K562 (cell line): ENCODE measurements at regions not wholly inside any gene's neighbourhood (a gene's known extent, or its start where the extent isn't known, plus 50 kb on each side); places are given as distances from the start of the nearest gene placed in this dataset.

ENCODE experiments used
- BRF1 ChIP-seq: IDR thresholded peaks from 3 replicates; pipeline ENCODE4 v1.6.1; 2011; ENCODE audit warnings: borderline replicate concordance, mild to moderate bottlenecking; ENCODE audit not compliant: insufficient read length; ENCODE audit errors: extremely low read depth
- EP300 ChIP-seq: IDR thresholded peaks from 2 replicates; pipeline ENCODE4 v1.6.1; 2012; ENCODE audit warnings: low read length, improper control_type of control experiment
- MTA3 ChIP-seq: fragments of 450-650 bp; formaldehyde crosslinking; IDR thresholded peaks from 2 replicates; pipeline ENCODE4 v1.6.1; 2017; ENCODE audit warnings: mild to moderate bottlenecking, borderline replicate concordance
- SMARCA4 ChIP-seq: fragments of 450-650 bp; IDR thresholded peaks from 2 replicates; pipeline ENCODE4 v1.6.1; 2016
- ZZZ3 ChIP-seq: fragments of 450-650 bp; IDR thresholded peaks from 2 replicates; pipeline ENCODE4 v1.6.1; 2016; ENCODE audit warnings: antibody characterized with exemption, mild to moderate bottlenecking, moderate library complexity

DNA sequence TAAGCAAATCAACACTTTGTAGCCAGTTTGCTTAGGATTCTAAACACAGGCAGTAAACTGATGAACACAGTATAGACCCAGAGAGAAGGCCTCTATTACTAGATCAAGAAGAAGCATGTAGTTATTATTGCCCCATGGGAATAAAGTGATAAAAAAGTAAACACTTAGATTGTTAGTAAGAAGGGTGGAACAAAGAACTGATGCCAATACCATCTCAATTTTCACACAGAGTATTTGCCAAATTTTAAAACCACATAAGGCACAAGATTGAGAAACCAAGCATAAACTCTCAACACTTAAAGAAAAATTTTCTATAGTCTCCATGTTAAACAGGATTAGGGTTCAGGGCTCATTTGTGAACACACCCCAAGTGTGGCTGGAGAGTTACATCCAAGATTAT, 77.0 kb upstream of the SYT1 start:
- no peak for TF ChIP-seq MTA3
- no peak for TF ChIP-seq BRF1
- TF ChIP-seq ZZZ3, result no peak
- TF ChIP-seq SMARCA4, result no peak
- no peak for TF ChIP-seq EP300
